MM.1S (cell line): ENCODE measurements at regions not wholly inside any gene's neighbourhood (a gene's known extent, or its start where the extent isn't known, plus 50 kb on each side); places are given as distances from the start of the nearest gene placed in this dataset.

Source experiments
- EZH2phosphoT487 ChIP-seq: fragments of 300-600 bp; sonication (generic); IDR thresholded peaks from 2 replicates; pipeline ENCODE4 v1.6.1; 2018; ENCODE audit warnings: antibody characterized with exemption, low read length
- TF ChIP-seq, protein P1 (sequence below): fragments of 300-600 bp; sonication (generic); IDR thresholded peaks from 2 replicates; pipeline ENCODE4 v1.5.1; 2016; ENCODE audit warnings: antibody characterized with exemption, low read length, mixed read lengths

DNA sequence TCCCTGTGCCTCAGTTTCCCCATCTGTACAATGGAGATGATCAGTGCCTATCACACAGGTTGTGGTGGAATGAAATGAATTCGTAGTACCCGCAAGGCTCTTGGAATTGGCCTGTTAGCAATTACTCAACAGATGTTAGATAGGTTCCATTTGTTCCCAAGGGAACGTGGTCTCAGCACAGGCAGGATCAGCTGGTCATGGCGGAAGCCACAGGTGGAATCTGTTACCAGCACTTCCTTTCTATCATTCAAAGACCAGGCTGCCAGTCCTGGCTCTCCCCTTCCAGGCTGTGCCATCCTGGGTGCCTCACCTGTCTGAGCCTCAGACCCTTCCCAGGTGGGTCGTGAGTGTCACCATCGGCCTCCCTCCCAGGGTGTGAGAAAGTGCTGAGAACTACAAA lies 61.5 kb downstream of the FBXO2 start:
- TF ChIP-seq, protein P1, sequence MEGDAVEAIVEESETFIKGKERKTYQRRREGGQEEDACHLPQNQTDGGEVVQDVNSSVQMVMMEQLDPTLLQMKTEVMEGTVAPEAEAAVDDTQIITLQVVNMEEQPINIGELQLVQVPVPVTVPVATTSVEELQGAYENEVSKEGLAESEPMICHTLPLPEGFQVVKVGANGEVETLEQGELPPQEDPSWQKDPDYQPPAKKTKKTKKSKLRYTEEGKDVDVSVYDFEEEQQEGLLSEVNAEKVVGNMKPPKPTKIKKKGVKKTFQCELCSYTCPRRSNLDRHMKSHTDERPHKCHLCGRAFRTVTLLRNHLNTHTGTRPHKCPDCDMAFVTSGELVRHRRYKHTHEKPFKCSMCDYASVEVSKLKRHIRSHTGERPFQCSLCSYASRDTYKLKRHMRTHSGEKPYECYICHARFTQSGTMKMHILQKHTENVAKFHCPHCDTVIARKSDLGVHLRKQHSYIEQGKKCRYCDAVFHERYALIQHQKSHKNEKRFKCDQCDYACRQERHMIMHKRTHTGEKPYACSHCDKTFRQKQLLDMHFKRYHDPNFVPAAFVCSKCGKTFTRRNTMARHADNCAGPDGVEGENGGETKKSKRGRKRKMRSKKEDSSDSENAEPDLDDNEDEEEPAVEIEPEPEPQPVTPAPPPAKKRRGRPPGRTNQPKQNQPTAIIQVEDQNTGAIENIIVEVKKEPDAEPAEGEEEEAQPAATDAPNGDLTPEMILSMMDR: no peak
- TF ChIP-seq EZH2phosphoT487: no peak
